H9 (cell line): ENCODE measurements at regions not wholly inside any gene's neighbourhood (a gene's known extent, or its start where the extent isn't known, plus 50 kb on each side); places are given as distances from the start of the nearest gene placed in this dataset.
A peak's percentile ranks its signal among the peaks of the same experiment; 100 is the strongest.

Experiments
- DNase-seq: peaks from one replicate; pipeline ENCODE4 v3.0.0-alpha.2; 2017
- H2AFZ ChIP-seq: one replicate; pipeline ENCODE4 v1.6.1; 2013; ENCODE audit warnings: mild to moderate bottlenecking, low read length, control low read depth, moderate library complexity
- H2AK5ac ChIP-seq: 2 replicates; pipeline ENCODE4 v1.6.1; 2013; ENCODE audit warnings: low read length, control low read depth, mixed read lengths; ENCODE audit not compliant: insufficient read length
- H2BK120ac ChIP-seq: one replicate; pipeline ENCODE4 v1.6.1; 2013; ENCODE audit warnings: low read depth, mild to moderate bottlenecking, low read length, control low read depth, inconsistent platforms; ENCODE audit not compliant: poor library complexity, severe bottlenecking
- H2BK12ac ChIP-seq: 2 replicates; pipeline ENCODE4 v1.6.1; 2013; ENCODE audit warnings: low read length, control low read depth, mixed read lengths, low read depth; ENCODE audit not compliant: insufficient read length
- H2BK15ac ChIP-seq: 2 replicates; pipeline ENCODE4 v1.6.1; 2013; ENCODE audit warnings: low read depth, low read length, control low read depth
- H2BK20ac ChIP-seq: one replicate; pipeline ENCODE4 v1.6.1; 2013; ENCODE audit warnings: low read depth, mild to moderate bottlenecking, low read length, control low read depth, inconsistent platforms; ENCODE audit not compliant: poor library complexity, severe bottlenecking
- H2BK5ac ChIP-seq: 2 replicates; pipeline ENCODE4 v1.6.1; 2013; ENCODE audit warnings: low read length, control low read depth, mixed read lengths; ENCODE audit not compliant: insufficient read length
- H3K14ac ChIP-seq: 2 replicates; pipeline ENCODE4 v1.6.1; 2013; ENCODE audit warnings: low read length, control low read depth; ENCODE audit not compliant: insufficient read depth
- H3K18ac ChIP-seq: 2 replicates; pipeline ENCODE4 v1.6.1; 2013; ENCODE audit warnings: low read depth, mild to moderate bottlenecking, mixed read lengths, low read length, control low read depth; ENCODE audit not compliant: insufficient read length
- H3K23ac ChIP-seq: 2 replicates; pipeline ENCODE4 v1.6.1; 2013; ENCODE audit warnings: low read length, control low read depth, mixed read lengths, low read depth; ENCODE audit not compliant: insufficient read length
- H3K23me2 ChIP-seq: 2 replicates; pipeline ENCODE4 v1.6.1; 2013; ENCODE audit warnings: low read depth, mild to moderate bottlenecking, mixed read lengths, low read length, control low read depth; ENCODE audit not compliant: insufficient read length, poor library complexity, severe bottlenecking
- H3K27ac ChIP-seq: 2 replicates; pipeline ENCODE4 v1.5.1; 2013; ENCODE audit warnings: low read length, control low read depth, mixed read lengths, low read depth; ENCODE audit not compliant: insufficient read length
- H3K27me3 ChIP-seq: 2 replicates; pipeline ENCODE4 v1.6.1; 2013; ENCODE audit warnings: low read length, control low read depth, inconsistent platforms; ENCODE audit not compliant: insufficient read depth
- H3K4ac ChIP-seq: 2 replicates; pipeline ENCODE4 v1.6.1; 2013; ENCODE audit warnings: low read depth, mild to moderate bottlenecking, control low read depth, inconsistent platforms, low read length, moderate library complexity
- H3K4me1 ChIP-seq: 2 replicates; pipeline ENCODE4 v1.6.1; 2013; ENCODE audit warnings: low read length, control low read depth, inconsistent platforms; ENCODE audit not compliant: insufficient read depth
- H3K4me2 ChIP-seq: 2 replicates; pipeline ENCODE4 v1.6.1; 2013; ENCODE audit warnings: low read length, control low read depth, mixed read lengths; ENCODE audit not compliant: insufficient read length, insufficient read depth
- H3K56ac ChIP-seq: 2 replicates; pipeline ENCODE4 v1.6.1; 2013; ENCODE audit warnings: low read depth, mild to moderate bottlenecking, mixed read lengths, low read length, control low read depth; ENCODE audit not compliant: insufficient read length
- H3K79me1 ChIP-seq: 2 replicates; pipeline ENCODE4 v1.6.1; 2013; ENCODE audit warnings: low read depth, mild to moderate bottlenecking, moderate library complexity, low read length, control low read depth, inconsistent platforms; ENCODE audit not compliant: insufficient read depth, poor library complexity, severe bottlenecking
- H3K79me2 ChIP-seq: 2 replicates; pipeline ENCODE4 v1.6.1; 2013; ENCODE audit warnings: low read length, control low read depth, inconsistent platforms; ENCODE audit not compliant: insufficient read depth
- H3K9ac ChIP-seq: 2 replicates; pipeline ENCODE4 v1.6.1; 2013; ENCODE audit warnings: low read length, control low read depth, mixed read lengths; ENCODE audit not compliant: insufficient read length; ENCODE audit errors: extremely low read depth
- H3K9me3 ChIP-seq: one replicate; pipeline ENCODE4 v1.6.1; 2013; ENCODE audit warnings: low read depth, low read length, inconsistent platforms; ENCODE audit not compliant: control insufficient read depth
- H3T11ph ChIP-seq: one replicate; pipeline ENCODE4 v1.6.1; 2013; ENCODE audit warnings: mild to moderate bottlenecking, low read length, control low read depth, inconsistent platforms
- H4K20me1 ChIP-seq: one replicate; pipeline ENCODE4 v1.6.1; 2013; ENCODE audit not compliant: control insufficient read depth, insufficient read length, insufficient read depth
- H4K5ac ChIP-seq: 2 replicates; pipeline ENCODE4 v1.6.1; 2013; ENCODE audit warnings: low read depth, mild to moderate bottlenecking, mixed read lengths, low read length, control low read depth; ENCODE audit not compliant: insufficient read length
- H4K8ac ChIP-seq: replicated peaks from 2 replicates; pipeline ENCODE4 v1.6.1; 2013; ENCODE audit warnings: low read length, control low read depth, mixed read lengths, low read depth; ENCODE audit not compliant: insufficient read length
- H4K91ac ChIP-seq: 2 replicates; pipeline ENCODE4 v1.6.1; 2013; ENCODE audit warnings: low read depth, mild to moderate bottlenecking, moderate library complexity, mixed read lengths, low read length, control low read depth; ENCODE audit not compliant: insufficient read length
- H3K27ac Mint-ChIP-seq, 3 experiments: 2 replicates in 2 of 3; 3 replicates in 1 of 3; pipeline ENCODE4 v1.8.0; 2020 to 2021; ENCODE audit warnings: mixed read lengths in 3 of 3, mild to moderate bottlenecking in 1 of 3, moderate library complexity in 1 of 3
- H3K27me3 Mint-ChIP-seq: 2 replicates; pipeline ENCODE4 v1.8.0; 2021; ENCODE audit warnings: low read depth, mild to moderate bottlenecking, moderate library complexity, mixed read lengths
- H3K36me3 Mint-ChIP-seq, 3 experiments: 2 replicates in 2 of 3; 3 replicates in 1 of 3; pipeline ENCODE4 v1.8.0; 2020 to 2021; ENCODE audit warnings: low read depth in 3 of 3, mixed read lengths in 3 of 3; ENCODE audit not compliant: insufficient read depth in 1 of 3
- H3K4me1 Mint-ChIP-seq, 2 experiments: 2 replicates each; pipeline ENCODE4 v1.8.0; 2020; ENCODE audit warnings: mixed read lengths in 2 of 2
- H3K4me3 Mint-ChIP-seq, 2 experiments: 2 replicates in 1 of 2; 3 replicates in 1 of 2; pipeline ENCODE4 v1.8.0; 2020 to 2021; ENCODE audit warnings: mild to moderate bottlenecking in 2 of 2, mixed read lengths in 2 of 2, moderate library complexity in 1 of 2
- H3K9me3 Mint-ChIP-seq, 2 experiments: 2 replicates in 1 of 2; 3 replicates in 1 of 2; pipeline ENCODE4 v1.8.0; 2020; ENCODE audit warnings: mild to moderate bottlenecking in 2 of 2, mixed read lengths in 2 of 2, moderate library complexity in 1 of 2
- WGBS: extraction: QIAGEN DNeasy Blood & Tissue Kit; methylation state at CpG from one replicate; pipeline ENCODE4 v1.1.7; 2013; ENCODE audit warnings: missing lambda C conversion rate, low lambda C conversion rate, mixed read lengths; ENCODE audit not compliant: insufficient read length; ENCODE audit errors: extremely low coverage; 5-methylcytosine and 5-hydroxymethylcytosine counted together
- TF ChIP-seq, protein P1 (sequence below): fragments of 200-600 bp; sonication (generic); conservative IDR thresholded peaks from 3 replicates; pipeline ENCODE4 v1.8.0; 2021; ENCODE audit warnings: antibody characterized with exemption, mild to moderate bottlenecking

DNA sequence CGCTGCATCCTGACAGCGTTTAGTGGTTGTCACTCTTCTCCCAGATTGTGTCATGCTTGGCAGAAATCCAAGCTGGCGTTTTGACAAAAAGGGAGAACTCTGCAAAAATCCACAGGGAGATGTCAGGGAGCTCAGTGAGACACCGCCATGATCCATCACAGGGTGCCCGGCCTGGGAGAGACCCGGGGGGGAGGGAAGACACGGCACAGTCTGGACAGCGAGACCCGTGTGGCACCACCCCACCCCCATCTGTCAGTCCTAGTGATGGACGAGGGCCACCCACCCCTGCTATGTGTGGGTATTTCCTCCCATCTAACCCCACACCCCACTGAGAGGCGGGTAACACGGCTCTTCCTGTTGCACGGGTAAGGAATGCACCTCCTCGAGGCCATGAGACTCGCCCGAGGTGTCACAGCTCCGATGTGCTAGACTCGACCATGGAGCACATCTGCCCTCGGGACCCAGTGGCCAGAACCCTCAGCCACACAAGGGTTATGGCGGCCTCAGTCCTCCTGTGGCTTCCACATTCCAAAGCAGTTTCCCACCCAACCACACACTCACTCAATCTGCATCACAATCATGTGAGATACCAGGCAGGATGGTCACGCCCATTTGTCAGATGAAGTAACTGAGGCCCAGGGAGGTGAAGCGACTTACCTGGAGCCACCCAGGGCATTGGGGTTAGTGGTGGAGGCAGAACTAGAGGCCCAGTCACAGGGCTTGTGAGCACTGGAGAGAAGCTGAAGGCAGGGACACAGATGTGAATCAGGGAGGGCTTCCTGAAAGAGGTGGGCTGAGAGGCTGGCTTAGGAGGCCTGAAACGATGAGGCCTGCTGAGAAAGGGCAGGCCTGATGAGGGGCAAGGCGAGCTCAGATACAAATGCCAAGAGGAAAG is 688.5 kb downstream of the MATN1 start:
- Histone ChIP-seq H3K56ac (no peak overlapping the region), H3K23ac (no peak overlapping the region), H2BK15ac (no peak overlapping the region), H3T11ph (no peak overlapping the region), H3K27me3 (no peaks in the 10 kb centered on the region), H4K20me1 (no peaks in the 10 kb centered on the region), H3K27ac (no peak overlapping the region), H3K79me1 (no peaks in the 10 kb centered on the region), H3K4me1 (no peaks in the 10 kb centered on the region), H4K91ac (no peak overlapping the region), H3K9me3 (peaks cover 7% of the 10 kb centered on the region), H2AFZ (no peak overlapping the region), H3K14ac (no peak overlapping the region; the same call in 1 of the 2 replicates), H2BK12ac (no peak overlapping the region), H3K18ac (no peak overlapping the region), H3K79me2 (no peaks in the 10 kb centered on the region), H2AK5ac (no peak overlapping the region), H3K4me2 (no peak overlapping the region), H3K4ac (no peak overlapping the region), H4K8ac (no peak overlapping the region), H4K5ac (no peak overlapping the region), H2BK20ac (no peak overlapping the region), H3K9ac (no peak overlapping the region), H2BK120ac (no peak overlapping the region), H2BK5ac (no peak overlapping the region), H3K23me2 (no peaks in the 10 kb centered on the region)
- H3K4me3 Mint-ChIP-seq: no peak overlapping the region
- no CpG with 5 or more reads among the region's 24 CpGs for WGBS
- peaks cover 4 to 10% (median 8%) of the 10 kb centered on the region in 3 experiments; a peak in 6 of 7 replicates for H3K36me3 Mint-ChIP-seq
- peaks cover 1% of the 10 kb centered on the region; the same call in 1 of the 2 replicates for H3K27me3 Mint-ChIP-seq
- peaks cover 7 to 12% of the 10 kb centered on the region in 2 experiments; a peak in 2 of 4 replicates for H3K4me1 Mint-ChIP-seq
- DNase-seq: no peak
- H3K9me3 Mint-ChIP-seq: peaks cover 10 to 20% of the 10 kb centered on the region in 2 experiments
- TF ChIP-seq, protein P1, sequence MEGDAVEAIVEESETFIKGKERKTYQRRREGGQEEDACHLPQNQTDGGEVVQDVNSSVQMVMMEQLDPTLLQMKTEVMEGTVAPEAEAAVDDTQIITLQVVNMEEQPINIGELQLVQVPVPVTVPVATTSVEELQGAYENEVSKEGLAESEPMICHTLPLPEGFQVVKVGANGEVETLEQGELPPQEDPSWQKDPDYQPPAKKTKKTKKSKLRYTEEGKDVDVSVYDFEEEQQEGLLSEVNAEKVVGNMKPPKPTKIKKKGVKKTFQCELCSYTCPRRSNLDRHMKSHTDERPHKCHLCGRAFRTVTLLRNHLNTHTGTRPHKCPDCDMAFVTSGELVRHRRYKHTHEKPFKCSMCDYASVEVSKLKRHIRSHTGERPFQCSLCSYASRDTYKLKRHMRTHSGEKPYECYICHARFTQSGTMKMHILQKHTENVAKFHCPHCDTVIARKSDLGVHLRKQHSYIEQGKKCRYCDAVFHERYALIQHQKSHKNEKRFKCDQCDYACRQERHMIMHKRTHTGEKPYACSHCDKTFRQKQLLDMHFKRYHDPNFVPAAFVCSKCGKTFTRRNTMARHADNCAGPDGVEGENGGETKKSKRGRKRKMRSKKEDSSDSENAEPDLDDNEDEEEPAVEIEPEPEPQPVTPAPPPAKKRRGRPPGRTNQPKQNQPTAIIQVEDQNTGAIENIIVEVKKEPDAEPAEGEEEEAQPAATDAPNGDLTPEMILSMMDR: no peak
- H3K27ac Mint-ChIP-seq: peak overlapping the region in 1 of 3 experiments; percentile 24; a peak in 1 of 7 replicates
